ENCODE measurements at regions not wholly inside any gene's neighbourhood (a gene's known extent, or its start where the extent isn't known, plus 50 kb on each side); places are given as distances from the start of the nearest gene placed in this dataset.

DNA sequence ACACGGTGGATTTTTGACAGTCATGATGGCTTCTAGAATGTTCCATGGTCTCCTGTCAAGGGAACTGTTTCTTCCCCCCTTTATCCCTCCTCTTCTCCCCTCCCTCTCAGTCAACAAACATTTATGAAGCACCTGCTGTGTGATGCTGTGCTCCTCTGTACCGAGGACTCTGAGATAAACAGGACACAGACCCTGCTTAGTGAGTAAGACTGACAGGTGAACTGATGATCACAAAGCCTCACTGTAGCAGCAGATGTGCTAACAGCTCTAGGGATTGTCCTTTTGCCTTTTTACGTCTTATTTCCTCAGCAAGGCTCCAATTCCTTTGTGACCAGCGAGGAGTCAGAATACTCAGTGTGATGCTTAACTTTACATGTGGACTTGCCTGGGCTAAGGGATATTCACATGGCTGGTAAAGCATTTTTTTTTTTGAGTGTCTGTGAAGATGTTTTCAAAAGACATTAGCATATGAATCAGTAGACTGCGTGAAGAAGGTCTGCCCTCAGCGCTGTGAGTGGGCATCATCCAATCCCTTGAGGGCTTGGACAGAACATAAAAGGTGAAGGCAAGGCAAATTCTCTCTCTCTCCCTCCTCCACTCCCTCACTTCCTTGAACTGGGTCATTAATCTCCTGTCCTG is 170.1 kb downstream of the ADRA2A start:
- H3K4me3 ChIP-seq (ENCODE audit: low read length), result no peak overlapping the region
- Mint-ChIP-seq H3K4me1 (no peaks in the 10 kb centered on the region), H3K27me3 (ENCODE audit: low read depth in 2 of 2) (peaks cover 6 to 22% of the 10 kb centered on the region in 2 donors), H3K36me3 (no peaks in the 10 kb centered on the region), H3K4me3 (no peak overlapping the region), H3K9me3 (peaks cover 0 to 3% of the 10 kb centered on the region in 2 donors), H3K27ac (no peak overlapping the region)
- no peak for TF ChIP-seq CTCF (IDR thresholded peaks at IDR 0.05)
- H3K27ac ChIP-seq (ENCODE audit: low read length), result no peak overlapping the region
- no peaks in the 10 kb centered on the region for H3K36me3 ChIP-seq (ENCODE audit: control insufficient read depth, insufficient read depth, low read length)
- WGBS (ENCODE audit: insufficient coverage), result 75% methylated on average over 5 of the region's 6 CpGs
- ATAC-seq (no peak), DNase-seq (no peak)
- H3K27me3 ChIP-seq (ENCODE audit: control insufficient read depth, insufficient read depth, low read length), result no peaks in the 10 kb centered on the region
- no peaks in the 10 kb centered on the region for H3K9me3 ChIP-seq (ENCODE audit: control insufficient read depth, insufficient read depth, low read length)
- intact Hi-C loops (cut with micrococcal nuclease), result no loop called here
- H3K4me1 ChIP-seq (ENCODE audit: control insufficient read depth, insufficient read depth, low read length), result no peaks in the 10 kb centered on the region

DNA sequence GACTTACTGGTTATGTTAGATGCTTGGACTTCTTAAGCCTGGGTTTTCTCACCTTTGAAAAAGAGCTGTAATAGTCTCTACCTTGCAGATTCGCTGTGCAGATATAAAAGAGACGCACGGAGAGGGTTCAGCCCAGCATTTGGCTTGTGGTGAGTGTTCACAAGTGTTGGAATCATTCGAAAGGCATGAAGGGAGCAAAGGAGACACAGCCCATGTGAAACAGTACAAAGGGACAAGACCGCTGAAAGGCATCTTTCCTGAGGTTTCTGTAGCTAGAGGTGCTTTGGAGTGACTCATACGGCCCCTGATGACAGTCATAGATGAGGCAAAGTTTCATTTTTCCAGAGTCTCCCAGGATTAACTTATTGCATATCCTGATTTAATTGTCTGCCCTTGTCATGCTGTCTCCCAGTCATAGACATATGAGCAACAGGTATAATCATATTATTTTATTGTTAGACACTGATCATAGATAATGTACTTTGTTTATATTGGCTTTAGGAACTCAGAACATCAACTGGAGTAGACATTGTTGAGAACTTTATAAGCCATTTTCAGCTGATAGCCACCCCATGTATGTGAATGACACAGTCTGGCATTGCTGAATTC is 171.1 kb downstream of the ADRA2A start:
- no peaks in the 10 kb centered on the region for H3K9me3 ChIP-seq (ENCODE audit: control insufficient read depth, insufficient read depth, low read length)
- Mint-ChIP-seq H3K9me3 (peaks cover 0 to 3% of the 10 kb centered on the region in 2 donors), H3K4me1 (no peaks in the 10 kb centered on the region), H3K27me3 (ENCODE audit: low read depth in 2 of 2) (peaks cover 6 to 22% of the 10 kb centered on the region in 2 donors), H3K4me3 (no peak overlapping the region), H3K27ac (no peak overlapping the region), H3K36me3 (no peaks in the 10 kb centered on the region)
- WGBS (ENCODE audit: insufficient coverage), result 86% methylated on average over 6 of the region's 6 CpGs
- no peak for ATAC-seq
- H3K36me3 ChIP-seq (ENCODE audit: control insufficient read depth, insufficient read depth, low read length), result no peaks in the 10 kb centered on the region
- intact Hi-C loops (cut with micrococcal nuclease), result no loop called here
- no peak for TF ChIP-seq CTCF (IDR thresholded peaks at IDR 0.05)
- no peaks in the 10 kb centered on the region for H3K4me1 ChIP-seq (ENCODE audit: control insufficient read depth, insufficient read depth, low read length)
- DNase-seq, result no peak
- no peak overlapping the region for H3K27ac ChIP-seq (ENCODE audit: low read length)
- no peak overlapping the region for H3K4me3 ChIP-seq (ENCODE audit: low read length)
- no peaks in the 10 kb centered on the region for H3K27me3 ChIP-seq (ENCODE audit: control insufficient read depth, insufficient read depth, low read length)

- no peaks in the 10 kb centered on the region for H3K4me1 ChIP-seq (ENCODE audit: control insufficient read depth, insufficient read depth, low read length)
- no peak overlapping the region for H3K4me3 ChIP-seq (ENCODE audit: low read length)
- WGBS (ENCODE audit: insufficient coverage), result 50% methylated on average over 1 of the region's 1 CpG
- peaks cover 6 to 22% of the 10 kb centered on the region in 2 donors for H3K27me3 Mint-ChIP-seq (ENCODE audit: low read depth in 2 of 2)
- H3K27ac Mint-ChIP-seq, result no peak overlapping the region
- H3K27ac ChIP-seq (ENCODE audit: low read length), result no peak overlapping the region
- intact Hi-C loops (cut with micrococcal nuclease), result no loop called here
- H3K27me3 ChIP-seq (ENCODE audit: control insufficient read depth, insufficient read depth, low read length), result no peaks in the 10 kb centered on the region
- no peaks in the 10 kb centered on the region for H3K36me3 Mint-ChIP-seq
- no peaks in the 10 kb centered on the region for H3K4me1 Mint-ChIP-seq
- ATAC-seq (no peak), DNase-seq (no peak)
- H3K9me3 Mint-ChIP-seq, result peaks cover 0 to 3% of the 10 kb centered on the region in 2 donors
- TF ChIP-seq CTCF (IDR thresholded peaks at IDR 0.05), result no peak
- no peaks in the 10 kb centered on the region for H3K9me3 ChIP-seq (ENCODE audit: control insufficient read depth, insufficient read depth, low read length)
- H3K36me3 ChIP-seq (ENCODE audit: control insufficient read depth, insufficient read depth, low read length), result no peaks in the 10 kb centered on the region
- H3K4me3 Mint-ChIP-seq, result no peak overlapping the region
These were observed 173.1 kb downstream of the ADRA2A start for GRCh38 chr10:111249925-111250324.
